ENCODE measurements at regions not wholly inside any gene's neighbourhood (a gene's known extent, or its start where the extent isn't known, plus 50 kb on each side); places are given as distances from the start of the nearest gene placed in this dataset.

- Histone ChIP-seq H2AFZ (ENCODE audit: low read depth, low read length) (no peak overlapping the region), H3K27ac (ENCODE audit: insufficient read depth, low read depth, low read length) (peak overlapping the region; percentile 62), H3K4me1 (ENCODE audit: control insufficient read depth, extremely low read depth, insufficient read depth, low read length) (peaks cover 70% of the 10 kb centered on the region), H3K9me1 (replicated peaks; ENCODE audit: control insufficient read depth, extremely low read depth, insufficient read depth, low read length) (no peaks in the 10 kb centered on the region), H3K4me2 (ENCODE audit: insufficient read depth, low read length) (no peak overlapping the region), H3K4me3 (replicated peaks in 1 of 3; ENCODE audit: insufficient read depth in 1 of 3, low read depth in 1 of 3, low read length in 3 of 3) (no peak overlapping the region), H3K9me3 (replicated peaks; ENCODE audit: control insufficient read depth, insufficient read depth, low read length) (no peaks in the 10 kb centered on the region), H4K20me1 (replicated peaks; ENCODE audit: control insufficient read depth, extremely low read depth, insufficient read depth, low read length) (peaks cover 3% of the 10 kb centered on the region), H3K79me2 (ENCODE audit: control insufficient read depth, insufficient read depth, low read length) (peaks cover 94% of the 10 kb centered on the region), H3K36me3 (ENCODE audit: control insufficient read depth in 2 of 2, extremely low read depth in 1 of 2, insufficient read depth in 2 of 2, low read length in 2 of 2) (peaks cover 25 to 30% of the 10 kb centered on the region in 2 experiments), H3K9ac (replicated peaks; ENCODE audit: extremely low read depth, insufficient read depth, low read length) (peak overlapping the region; percentile 12), H3K27me3 (ENCODE audit: control insufficient read depth in 2 of 2, insufficient read depth in 2 of 2, low read length in 2 of 2) (no peaks in the 10 kb centered on the region)
- TF ChIP-seq MYC (IDR thresholded peaks at IDR 0.05; ENCODE audit: low read depth, low read length) (no peak), JUN (IDR thresholded peaks at IDR 0.05; ENCODE audit: borderline replicate concordance, insufficient read depth, insufficient read length, low read depth) (no peak), POLR2AphosphoS5 (IDR thresholded peaks at IDR 0.05; ENCODE audit: insufficient read depth, low read depth, low read length) (no peak), EZH2 (IDR thresholded peaks at IDR 0.05; ENCODE audit: borderline replicate concordance, low read depth, low read length, severe bottlenecking) (no peak), GATA2 (IDR thresholded peaks at IDR 0.05; ENCODE audit: insufficient read depth, insufficient read length, low read depth, low read length) (no peak), FOS (IDR thresholded peaks at IDR 0.05; ENCODE audit: borderline replicate concordance, insufficient read depth, low read length) (no peak), CTCF (IDR thresholded peaks at IDR 0.05; ENCODE audit: extremely low read depth in 1 of 2, insufficient read depth in 1 of 2, low read depth in 1 of 2, low read length in 2 of 2) (no peak), MAX (IDR thresholded peaks at IDR 0.05; ENCODE audit: insufficient read depth, insufficient read length) (no peak), POLR2A (IDR thresholded peaks at IDR 0.05; ENCODE audit: low read depth, low read length) (no peak)
- ChIA-PET POLR2A (interaction anchor here (0.6 kb wide), 1 partner anchor 19 kb away, joined by 3 read pairs; no protein-coding TSS in a partner anchor), CTCF (interaction anchor here (0.7 to 7.2 kb wide), 9 partner anchors 8 to 146 kb away, joined by 4 to 175 read pairs (median 13); no protein-coding TSS in a partner anchor)
- dilution Hi-C loops (cut with MboI; ENCODE audit: extremely low pct_ligation_motif_present, low sequenced_read_pairs), result no loop called here
- DNase-seq (ENCODE audit: low read depth, low spot score) (peak; percentile 54), FAIRE-seq (no peak)
- no TSS peak for BruUV-seq (replicated peaks)
- intact Hi-C loops (cut with micrococcal nuclease), result loop anchor here (1.0 to 10.0 kb wide), 2 partner anchors 19 to 590 kb away; no protein-coding TSS in a partner anchor
These were observed 160.3 kb upstream of the KLF14 start for GRCh38 chr7:130894146-130894908.
